ENCODE measurements at regions not wholly inside any gene's neighbourhood (a gene's known extent, or its start where the extent isn't known, plus 50 kb on each side); places are given as distances from the start of the nearest gene placed in this dataset.

GRCh38 chr16:6165330-6165979 is 1067.9 kb upstream of the EEF2KMT start:
- no peak for TF ChIP-seq CTCF (IDR thresholded peaks at IDR 0.05)
- TF ChIP-seq POLR2AphosphoS5 (IDR thresholded peaks at IDR 0.05) = no peak
- no peak for TF ChIP-seq POLR2A (IDR thresholded peaks at IDR 0.05)
- intact Hi-C loops (cut with DNase I; ENCODE audit: low total_unique reads) = no loop called here
- Histone ChIP-seq H3K4me3 (no peak overlapping the region), H3K9me3 (no peaks in the 10 kb centered on the region), H3K27me3 (no peaks in the 10 kb centered on the region), H3K36me3 (no peaks in the 10 kb centered on the region), H3K4me1 (no peaks in the 10 kb centered on the region), H3K27ac (no peak overlapping the region)
- DNase-seq (ENCODE audit: low spot score in 2 of 2) = no peak

DNA sequence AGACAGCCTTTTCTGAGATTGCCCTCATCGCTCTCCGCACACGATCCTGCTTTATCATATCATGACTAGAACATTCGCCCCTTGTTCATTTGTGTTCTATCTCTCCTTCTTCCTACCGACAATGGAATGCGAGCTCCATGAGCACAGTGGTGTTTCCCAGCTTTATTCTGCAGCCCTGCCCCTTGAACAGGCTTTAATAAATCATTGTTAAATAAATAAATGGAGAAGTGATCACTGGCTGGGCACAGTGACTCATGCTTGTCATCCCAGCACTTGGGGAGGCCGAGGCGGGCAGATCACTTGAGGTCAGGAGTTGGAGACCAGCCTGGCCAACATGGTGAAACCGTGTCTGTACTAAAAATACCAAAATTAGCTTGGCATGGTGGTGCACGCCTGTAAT is 1063.3 kb upstream of the EEF2KMT start:
- Histone ChIP-seq H3K9me3 (no peaks in the 10 kb centered on the region), H3K27ac (no peak overlapping the region), H3K4me1 (no peaks in the 10 kb centered on the region), H3K4me3 (no peak overlapping the region), H3K36me3 (no peaks in the 10 kb centered on the region), H3K27me3 (no peaks in the 10 kb centered on the region)
- TF ChIP-seq POLR2AphosphoS5 (IDR thresholded peaks at IDR 0.05) (no peak), CTCF (IDR thresholded peaks at IDR 0.05) (no peak), POLR2A (IDR thresholded peaks at IDR 0.05) (no peak)
- no peak for DNase-seq (ENCODE audit: low spot score in 2 of 2)
- intact Hi-C loops (cut with DNase I; ENCODE audit: low total_unique reads) = no loop called here

DNA sequence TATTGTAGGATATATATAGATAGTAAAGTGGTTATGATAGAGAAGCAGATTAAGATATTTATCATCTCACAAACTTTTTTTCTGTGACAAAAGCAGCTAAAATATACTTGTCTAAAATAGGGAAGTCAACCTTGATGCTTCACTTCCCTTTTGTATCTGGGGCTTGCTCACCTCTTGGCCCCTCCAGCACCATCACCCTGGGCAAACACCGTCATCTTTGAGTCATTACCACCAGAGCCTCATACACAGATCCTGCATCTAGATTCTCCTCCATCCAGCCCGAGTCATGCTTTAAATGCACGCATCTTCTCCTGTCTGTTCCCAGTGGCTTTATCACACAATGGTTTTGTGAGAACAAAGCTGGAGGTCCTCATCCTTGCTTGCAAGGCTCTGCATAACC is 1062.7 kb upstream of the EEF2KMT start:
- TF ChIP-seq POLR2A (IDR thresholded peaks at IDR 0.05) = no peak
- TF ChIP-seq POLR2AphosphoS5 (IDR thresholded peaks at IDR 0.05) = no peak
- no peak for TF ChIP-seq CTCF (IDR thresholded peaks at IDR 0.05)
- no peak for DNase-seq (ENCODE audit: low spot score in 2 of 2)
- H3K9me3 ChIP-seq = no peaks in the 10 kb centered on the region
- H3K27ac ChIP-seq = no peak overlapping the region
- H3K27me3 ChIP-seq = no peaks in the 10 kb centered on the region
- no peaks in the 10 kb centered on the region for H3K36me3 ChIP-seq
- intact Hi-C loops (cut with DNase I; ENCODE audit: low total_unique reads) = no loop called here
- H3K4me3 ChIP-seq = no peak overlapping the region
- H3K4me1 ChIP-seq = no peaks in the 10 kb centered on the region

- DNase-seq (ENCODE audit: low spot score in 2 of 2) = no peak
- no peak overlapping the region for H3K4me3 ChIP-seq
- TF ChIP-seq POLR2AphosphoS5 (IDR thresholded peaks at IDR 0.05) (no peak), CTCF (IDR thresholded peaks at IDR 0.05) (no peak), POLR2A (IDR thresholded peaks at IDR 0.05) (no peak)
- intact Hi-C loops (cut with DNase I; ENCODE audit: low total_unique reads) = no loop called here
- no peaks in the 10 kb centered on the region for H3K27me3 ChIP-seq
- no peaks in the 10 kb centered on the region for H3K4me1 ChIP-seq
- H3K27ac ChIP-seq = no peak overlapping the region
- no peaks in the 10 kb centered on the region for H3K9me3 ChIP-seq
- H3K36me3 ChIP-seq = no peaks in the 10 kb centered on the region
Observed at GRCh38 chr16:6157806-6158205, 1060.2 kb upstream of the EEF2KMT start.

GRCh38 chr16:6155271-6155670 is 1057.7 kb upstream of the EEF2KMT start:
- no peak for DNase-seq (ENCODE audit: low spot score in 2 of 2)
- no peak for TF ChIP-seq POLR2AphosphoS5 (IDR thresholded peaks at IDR 0.05)
- no peak for TF ChIP-seq POLR2A (IDR thresholded peaks at IDR 0.05)
- no peak for TF ChIP-seq CTCF (IDR thresholded peaks at IDR 0.05)
- intact Hi-C loops (cut with DNase I; ENCODE audit: low total_unique reads) = no loop called here
- H3K27me3 ChIP-seq = no peaks in the 10 kb centered on the region
- no peak overlapping the region for H3K4me3 ChIP-seq
- no peaks in the 10 kb centered on the region for H3K4me1 ChIP-seq
- H3K9me3 ChIP-seq = no peaks in the 10 kb centered on the region
- H3K36me3 ChIP-seq = no peaks in the 10 kb centered on the region
- no peak overlapping the region for H3K27ac ChIP-seq

Measured in breast epithelium (tissue), 4 donors.